ENCODE measurements at regions not wholly inside any gene's neighbourhood (a gene's known extent, or its start where the extent isn't known, plus 50 kb on each side); places are given as distances from the start of the nearest gene placed in this dataset.

DNA sequence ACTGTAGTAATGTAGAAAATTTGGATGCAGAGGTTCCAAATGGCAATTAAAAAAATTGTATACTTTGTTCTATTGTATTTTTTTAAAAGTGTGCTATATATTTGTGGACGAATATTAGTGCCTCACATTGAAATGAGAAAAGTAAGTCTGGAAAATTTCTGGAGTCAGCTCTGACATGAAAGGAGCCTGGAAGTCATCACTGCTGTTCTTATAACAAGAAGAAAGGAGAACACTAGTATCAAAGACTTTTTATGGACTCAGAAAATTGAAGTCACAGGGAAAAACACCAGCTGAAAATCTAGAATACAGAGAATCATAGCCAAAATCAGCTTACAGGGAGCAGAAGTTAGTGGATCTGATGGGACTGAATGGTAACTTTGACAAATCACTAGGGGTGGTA lies 1450.7 kb upstream of the SPRY2 start:
- DNase-seq (ENCODE audit: low read depth): no peak
- H3K36me3 ChIP-seq (ENCODE audit: control insufficient read depth, insufficient read depth, low read length, severe bottlenecking): no peaks in the 10 kb centered on the region
- no peak overlapping the region for H3K4me3 ChIP-seq (ENCODE audit: low read length)
- H3K9ac ChIP-seq (ENCODE audit: low read length): no peak overlapping the region
- H3K9me3 ChIP-seq (ENCODE audit: control insufficient read depth, low read length): no peaks in the 10 kb centered on the region
- H3K27me3 ChIP-seq (replicated peaks; ENCODE audit: control insufficient read depth, insufficient read depth, low read length): no peaks in the 10 kb centered on the region
- H3K4me1 ChIP-seq (ENCODE audit: control insufficient read depth, insufficient read depth, low read length): no peaks in the 10 kb centered on the region

GRCh38 chr13:81781471-81781870 lies 1440.5 kb upstream of the SPRY2 start:
- H3K4me1 ChIP-seq (ENCODE audit: control insufficient read depth, insufficient read depth, low read length): no peaks in the 10 kb centered on the region
- no peak for DNase-seq (ENCODE audit: low read depth)
- no peak overlapping the region for H3K9ac ChIP-seq (ENCODE audit: low read length)
- H3K9me3 ChIP-seq (ENCODE audit: control insufficient read depth, low read length): no peaks in the 10 kb centered on the region
- H3K4me3 ChIP-seq (ENCODE audit: low read length): no peak overlapping the region
- H3K36me3 ChIP-seq (ENCODE audit: control insufficient read depth, insufficient read depth, low read length, severe bottlenecking): no peaks in the 10 kb centered on the region
- H3K27me3 ChIP-seq (replicated peaks; ENCODE audit: control insufficient read depth, insufficient read depth, low read length): no peaks in the 10 kb centered on the region

GRCh38 chr13:81779876-81780275 lies 1439.0 kb upstream of the SPRY2 start:
- DNase-seq (ENCODE audit: low read depth): no peak
- Histone ChIP-seq H3K9ac (ENCODE audit: low read length) (no peak overlapping the region), H3K27me3 (replicated peaks; ENCODE audit: control insufficient read depth, insufficient read depth, low read length) (no peaks in the 10 kb centered on the region)

DNA sequence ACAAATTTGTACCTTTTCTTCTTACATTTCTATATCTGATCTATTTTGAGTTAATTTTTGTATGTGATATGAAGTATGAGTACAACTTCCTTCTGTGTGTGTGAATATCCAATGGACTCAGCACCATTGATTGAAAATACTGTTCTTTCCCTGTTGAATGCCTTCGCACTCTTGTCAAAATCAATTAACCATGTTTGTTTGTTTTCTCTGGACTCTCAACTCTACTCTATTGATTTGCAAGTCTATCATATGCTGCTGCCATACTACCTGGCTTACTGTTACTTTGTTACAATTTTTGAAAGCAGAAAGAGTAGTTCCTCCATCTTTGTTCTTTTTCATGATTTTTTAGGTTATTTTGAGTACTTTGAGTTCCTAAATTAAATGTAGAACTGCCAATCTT lies 1437.4 kb upstream of the SPRY2 start:
- no peak overlapping the region for H3K9ac ChIP-seq (ENCODE audit: low read length)
- H3K36me3 ChIP-seq (ENCODE audit: control insufficient read depth, insufficient read depth, low read length, severe bottlenecking): no peaks in the 10 kb centered on the region
- no peaks in the 10 kb centered on the region for H3K4me1 ChIP-seq (ENCODE audit: control insufficient read depth, insufficient read depth, low read length)
- H3K4me3 ChIP-seq (ENCODE audit: low read length): no peak overlapping the region
- H3K9me3 ChIP-seq (ENCODE audit: control insufficient read depth, low read length): no peaks in the 10 kb centered on the region
- DNase-seq (ENCODE audit: low read depth): no peak
- no peaks in the 10 kb centered on the region for H3K27me3 ChIP-seq (replicated peaks; ENCODE audit: control insufficient read depth, insufficient read depth, low read length)

More at GRCh38 chr13:81779876-81780275, 1439.0 kb upstream of the SPRY2 start:
- no peaks in the 10 kb centered on the region for H3K36me3 ChIP-seq (ENCODE audit: control insufficient read depth, insufficient read depth, low read length, severe bottlenecking)
- no peak overlapping the region for H3K4me3 ChIP-seq (ENCODE audit: low read length)
- H3K4me1 ChIP-seq (ENCODE audit: control insufficient read depth, insufficient read depth, low read length): no peaks in the 10 kb centered on the region
- no peaks in the 10 kb centered on the region for H3K9me3 ChIP-seq (ENCODE audit: control insufficient read depth, low read length)

DNA sequence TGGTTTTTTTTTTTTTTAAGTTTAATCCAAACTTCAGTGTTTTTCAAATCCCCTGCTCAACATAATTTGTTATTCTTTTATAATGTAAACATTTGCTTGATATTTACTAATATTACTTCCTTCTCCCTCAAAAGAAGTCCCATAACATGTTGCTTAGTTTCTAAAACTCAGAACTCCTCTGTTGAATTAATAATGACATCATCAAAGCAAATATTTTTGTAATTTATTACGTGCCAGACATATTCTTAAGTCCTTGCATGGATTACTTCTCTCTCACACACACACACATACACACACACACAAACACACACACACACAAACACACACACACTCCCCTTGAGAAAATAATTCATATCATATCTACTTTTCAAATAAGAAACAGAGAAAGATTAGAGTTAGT lies 1432.3 kb upstream of the SPRY2 start:
- H3K36me3 ChIP-seq (ENCODE audit: control insufficient read depth, insufficient read depth, low read length, severe bottlenecking): no peaks in the 10 kb centered on the region
- no peaks in the 10 kb centered on the region for H3K27me3 ChIP-seq (replicated peaks; ENCODE audit: control insufficient read depth, insufficient read depth, low read length)
- H3K4me1 ChIP-seq (ENCODE audit: control insufficient read depth, insufficient read depth, low read length): no peaks in the 10 kb centered on the region
- no peaks in the 10 kb centered on the region for H3K9me3 ChIP-seq (ENCODE audit: control insufficient read depth, low read length)
- no peak overlapping the region for H3K4me3 ChIP-seq (ENCODE audit: low read length)
- H3K9ac ChIP-seq (ENCODE audit: low read length): no peak overlapping the region
- DNase-seq (ENCODE audit: low read depth): no peak

- H3K4me3 ChIP-seq (ENCODE audit: low read length): no peak overlapping the region
- H3K9me3 ChIP-seq (ENCODE audit: control insufficient read depth, low read length): no peaks in the 10 kb centered on the region
- H3K36me3 ChIP-seq (ENCODE audit: control insufficient read depth, insufficient read depth, low read length, severe bottlenecking): no peaks in the 10 kb centered on the region
- H3K9ac ChIP-seq (ENCODE audit: low read length): no peak overlapping the region
- H3K27me3 ChIP-seq (replicated peaks; ENCODE audit: control insufficient read depth, insufficient read depth, low read length): no peaks in the 10 kb centered on the region
- DNase-seq (ENCODE audit: low read depth): no peak
- H3K4me1 ChIP-seq (ENCODE audit: control insufficient read depth, insufficient read depth, low read length): no peaks in the 10 kb centered on the region
These were observed 1431.0 kb upstream of the SPRY2 start for GRCh38 chr13:81771951-81772350.

GRCh38 chr13:81770868-81771505 lies 1430.1 kb upstream of the SPRY2 start:
- no peak overlapping the region for H3K4me3 ChIP-seq (ENCODE audit: low read length)
- H3K9me3 ChIP-seq (ENCODE audit: control insufficient read depth, low read length): no peaks in the 10 kb centered on the region
- H3K27me3 ChIP-seq (replicated peaks; ENCODE audit: control insufficient read depth, insufficient read depth, low read length): no peaks in the 10 kb centered on the region
- H3K36me3 ChIP-seq (ENCODE audit: control insufficient read depth, insufficient read depth, low read length, severe bottlenecking): no peaks in the 10 kb centered on the region
- no peaks in the 10 kb centered on the region for H3K4me1 ChIP-seq (ENCODE audit: control insufficient read depth, insufficient read depth, low read length)
- DNase-seq (ENCODE audit: low read depth): no peak
- no peak overlapping the region for H3K9ac ChIP-seq (ENCODE audit: low read length)

- no peaks in the 10 kb centered on the region for H3K36me3 ChIP-seq (ENCODE audit: control insufficient read depth, insufficient read depth, low read length, severe bottlenecking)
- no peak overlapping the region for H3K9ac ChIP-seq (ENCODE audit: low read length)
- H3K4me3 ChIP-seq (ENCODE audit: low read length): no peak overlapping the region
- no peak for DNase-seq (ENCODE audit: low read depth)
- H3K4me1 ChIP-seq (ENCODE audit: control insufficient read depth, insufficient read depth, low read length): no peaks in the 10 kb centered on the region
- H3K9me3 ChIP-seq (ENCODE audit: control insufficient read depth, low read length): no peaks in the 10 kb centered on the region
- H3K27me3 ChIP-seq (replicated peaks; ENCODE audit: control insufficient read depth, insufficient read depth, low read length): no peaks in the 10 kb centered on the region
These were observed 1421.5 kb upstream of the SPRY2 start for GRCh38 chr13:81762449-81762848.

DNA sequence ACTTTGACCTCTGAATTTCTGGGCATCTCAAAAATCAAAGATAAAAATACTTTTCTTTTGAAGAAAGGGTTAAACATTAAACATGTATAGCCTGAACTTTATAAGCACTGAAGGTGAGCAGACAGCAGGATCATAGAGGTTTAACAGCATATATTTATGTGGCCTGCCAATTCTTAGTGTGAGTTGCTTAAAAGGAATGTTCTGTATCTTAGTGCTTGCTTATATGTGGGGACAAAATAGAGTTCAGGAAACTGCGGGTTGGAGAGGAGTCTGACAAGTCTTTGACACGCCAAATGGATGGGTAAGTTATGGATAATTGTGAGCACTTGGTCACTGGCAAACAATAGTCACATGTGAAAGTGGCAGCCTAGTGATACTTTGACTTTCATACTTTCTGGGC lies 1419.4 kb upstream of the SPRY2 start:
- Histone ChIP-seq H3K36me3 (ENCODE audit: control insufficient read depth, insufficient read depth, low read length, severe bottlenecking) (no peaks in the 10 kb centered on the region), H3K4me3 (ENCODE audit: low read length) (no peak overlapping the region), H3K4me1 (ENCODE audit: control insufficient read depth, insufficient read depth, low read length) (no peaks in the 10 kb centered on the region), H3K9me3 (ENCODE audit: control insufficient read depth, low read length) (no peaks in the 10 kb centered on the region), H3K27me3 (replicated peaks; ENCODE audit: control insufficient read depth, insufficient read depth, low read length) (no peaks in the 10 kb centered on the region), H3K9ac (ENCODE audit: low read length) (no peak overlapping the region)
- peak; percentile 10 for DNase-seq (ENCODE audit: low read depth)

DNA sequence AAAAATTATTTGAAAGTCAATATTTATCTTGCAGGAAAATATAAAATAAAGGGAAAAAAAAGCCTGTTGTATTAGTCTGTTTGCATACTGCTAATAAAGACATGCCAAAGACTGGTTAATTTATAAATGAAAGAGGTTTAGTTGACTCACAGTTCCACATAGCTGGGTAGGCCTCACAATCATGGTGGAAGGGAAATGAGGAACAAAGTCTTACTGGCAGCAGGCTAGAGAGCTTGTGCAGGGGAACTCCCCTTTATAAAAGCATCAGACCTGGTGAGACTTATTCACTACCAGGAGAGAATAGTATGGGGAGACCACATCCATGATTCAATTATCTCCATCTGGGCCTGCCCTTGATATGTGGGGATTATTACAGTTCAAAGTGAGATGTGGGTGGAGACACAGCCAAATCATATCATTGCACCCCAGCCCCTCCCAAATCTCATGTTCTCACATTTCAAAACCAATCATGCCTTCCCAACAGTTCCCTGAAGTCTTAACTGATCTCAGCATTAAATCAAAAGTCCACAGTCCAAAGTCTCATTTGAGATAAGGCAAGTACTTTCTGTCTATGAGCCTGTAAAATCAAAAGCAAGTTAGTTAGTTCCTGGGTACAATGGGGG lies 1416.5 kb upstream of the SPRY2 start:
- no peaks in the 10 kb centered on the region for H3K4me1 ChIP-seq (ENCODE audit: control insufficient read depth, insufficient read depth, low read length)
- no peak for DNase-seq (ENCODE audit: low read depth)
- H3K27me3 ChIP-seq (replicated peaks; ENCODE audit: control insufficient read depth, insufficient read depth, low read length): no peaks in the 10 kb centered on the region
- no peak overlapping the region for H3K4me3 ChIP-seq (ENCODE audit: low read length)
- no peak overlapping the region for H3K9ac ChIP-seq (ENCODE audit: low read length)
- no peaks in the 10 kb centered on the region for H3K36me3 ChIP-seq (ENCODE audit: control insufficient read depth, insufficient read depth, low read length, severe bottlenecking)
- H3K9me3 ChIP-seq (ENCODE audit: control insufficient read depth, low read length): no peaks in the 10 kb centered on the region

GRCh38 chr13:81745391-81745790 lies 1404.5 kb upstream of the SPRY2 start:
- no peaks in the 10 kb centered on the region for H3K4me1 ChIP-seq (ENCODE audit: control insufficient read depth, insufficient read depth, low read length)
- DNase-seq (ENCODE audit: low read depth): no peak
- no peak overlapping the region for H3K9ac ChIP-seq (ENCODE audit: low read length)
- H3K4me3 ChIP-seq (ENCODE audit: low read length): no peak overlapping the region
- no peaks in the 10 kb centered on the region for H3K9me3 ChIP-seq (ENCODE audit: control insufficient read depth, low read length)
- H3K36me3 ChIP-seq (ENCODE audit: control insufficient read depth, insufficient read depth, low read length, severe bottlenecking): no peaks in the 10 kb centered on the region
- H3K27me3 ChIP-seq (replicated peaks; ENCODE audit: control insufficient read depth, insufficient read depth, low read length): no peaks in the 10 kb centered on the region

DNA sequence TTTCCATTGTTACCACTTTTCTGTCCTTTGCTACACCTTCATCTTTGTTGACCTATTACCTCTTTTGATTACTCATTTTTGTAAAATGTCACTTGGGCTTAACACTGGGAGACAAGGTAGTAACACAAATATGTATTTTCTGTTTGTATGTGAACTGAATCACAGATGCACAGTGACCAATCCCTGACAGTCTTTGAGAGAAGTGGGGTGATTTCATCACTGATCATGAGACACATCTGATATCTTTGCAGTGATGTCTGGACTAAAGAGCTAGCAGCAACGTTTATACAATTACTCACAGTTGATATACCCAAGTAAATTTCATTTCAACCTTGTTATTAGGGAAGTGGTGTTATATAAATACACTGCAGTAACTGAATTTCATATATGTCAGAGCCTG lies 1397.4 kb upstream of the SPRY2 start:
- peak; percentile 9 for DNase-seq (ENCODE audit: low read depth)
- no peaks in the 10 kb centered on the region for H3K27me3 ChIP-seq (replicated peaks; ENCODE audit: control insufficient read depth, insufficient read depth, low read length)
- no peak overlapping the region for H3K9ac ChIP-seq (ENCODE audit: low read length)
- no peaks in the 10 kb centered on the region for H3K4me1 ChIP-seq (ENCODE audit: control insufficient read depth, insufficient read depth, low read length)
- no peaks in the 10 kb centered on the region for H3K36me3 ChIP-seq (ENCODE audit: control insufficient read depth, insufficient read depth, low read length, severe bottlenecking)
- H3K4me3 ChIP-seq (ENCODE audit: low read length): no peak overlapping the region
- H3K9me3 ChIP-seq (ENCODE audit: control insufficient read depth, low read length): no peaks in the 10 kb centered on the region
